Cardiac muscle cell (in vitro differentiated cells and primary cell): ENCODE measurements at regions not wholly inside any gene's neighbourhood (a gene's known extent, or its start where the extent isn't known, plus 50 kb on each side); places are given as distances from the start of the nearest gene placed in this dataset.

ENCODE experiments used
- DNase-seq, 2 donors: peaks; one replicate each; pipeline versions ENCODE4 v3.0.0 to v3.0.0-alpha.2; 2010 to 2017; ENCODE audit warnings: low read depth in 1 of 2, low spot score in 1 of 2
- H3K27ac ChIP-seq: fragments of 200-600 bp; sonication (generic); 2 replicates; pipeline ENCODE4 v1.5.1; 2016
- H3K27me3 ChIP-seq: fragments of 200-600 bp; sonication (generic); 2 replicates; pipeline ENCODE4 v1.6.0; 2016; ENCODE audit warnings: control low read depth
- H3K36me3 ChIP-seq: fragments of 200-600 bp; sonication (generic); 2 replicates; pipeline ENCODE4 v1.5.1; 2016; ENCODE audit warnings: control low read depth
- H3K4me1 ChIP-seq: fragments of 200-600 bp; sonication (generic); 2 replicates; pipeline ENCODE4 v1.8.1; 2017; ENCODE audit warnings: low read depth, mild to moderate bottlenecking, mixed run types
- H3K4me3 ChIP-seq: fragments of 200-600 bp; sonication (generic); 2 replicates; pipeline ENCODE4 v1.5.1; 2016; ENCODE audit warnings: mild to moderate bottlenecking
- H3K9me3 ChIP-seq: fragments of 200-600 bp; sonication (generic); 2 replicates; pipeline ENCODE4 v1.5.1; 2017; ENCODE audit warnings: low read depth, mild to moderate bottlenecking, control low read depth
- CTCF ChIP-seq: IDR thresholded peaks from 2 replicates; pipeline ENCODE4 v1.5.1; 2012; ENCODE audit warnings: low read depth, mild to moderate bottlenecking, low read length

GRCh38 chr18:27467073-27467472 lies 282.0 kb upstream of the CHST9 start:
- DNase-seq: no peak
- H3K4me1 ChIP-seq: no peaks in the 10 kb centered on the region
- TF ChIP-seq CTCF: no peak
- H3K27ac ChIP-seq: no peak overlapping the region
- H3K9me3 ChIP-seq: no peaks in the 10 kb centered on the region
- H3K4me3 ChIP-seq: no peak overlapping the region
- no peaks in the 10 kb centered on the region for H3K36me3 ChIP-seq
- peaks cover 4% of the 10 kb centered on the region for H3K27me3 ChIP-seq

- TF ChIP-seq CTCF: no peak
- no peaks in the 10 kb centered on the region for H3K27me3 ChIP-seq
- no peak for DNase-seq
Observed at GRCh38 chr18:27461957-27462356, 276.8 kb upstream of the CHST9 start.

GRCh38 chr18:27449104-27449503 lies 264.0 kb upstream of the CHST9 start:
- H3K4me1 ChIP-seq: no peaks in the 10 kb centered on the region
- no peaks in the 10 kb centered on the region for H3K9me3 ChIP-seq
- no peak for DNase-seq
- H3K27me3 ChIP-seq: no peaks in the 10 kb centered on the region
- no peak for TF ChIP-seq CTCF
- H3K27ac ChIP-seq: no peak overlapping the region
- no peaks in the 10 kb centered on the region for H3K36me3 ChIP-seq
- no peak overlapping the region for H3K4me3 ChIP-seq

More at GRCh38 chr18:27461957-27462356, 276.8 kb upstream of the CHST9 start:
- no peaks in the 10 kb centered on the region for H3K36me3 ChIP-seq
- H3K4me1 ChIP-seq: no peaks in the 10 kb centered on the region
- no peaks in the 10 kb centered on the region for H3K9me3 ChIP-seq
- H3K27ac ChIP-seq: no peak overlapping the region
- H3K4me3 ChIP-seq: no peak overlapping the region

- DNase-seq: no peak
- H3K27ac ChIP-seq: no peak overlapping the region
- no peaks in the 10 kb centered on the region for H3K27me3 ChIP-seq
- no peaks in the 10 kb centered on the region for H3K4me1 ChIP-seq
- no peak overlapping the region for H3K4me3 ChIP-seq
- no peaks in the 10 kb centered on the region for H3K9me3 ChIP-seq
- TF ChIP-seq CTCF: no peak
- H3K36me3 ChIP-seq: no peaks in the 10 kb centered on the region
Observed at GRCh38 chr18:27447930-27448329, 262.8 kb upstream of the CHST9 start.

GRCh38 chr18:27447451-27447881 lies 262.4 kb upstream of the CHST9 start:
- Histone ChIP-seq H3K27me3 (no peaks in the 10 kb centered on the region), H3K9me3 (no peaks in the 10 kb centered on the region), H3K27ac (no peak overlapping the region), H3K4me1 (no peaks in the 10 kb centered on the region), H3K36me3 (no peaks in the 10 kb centered on the region), H3K4me3 (no peak overlapping the region)
- TF ChIP-seq CTCF: no peak
- no peak for DNase-seq

GRCh38 chr18:27430595-27430994 lies 245.5 kb upstream of the CHST9 start:
- no peaks in the 10 kb centered on the region for H3K4me1 ChIP-seq
- H3K36me3 ChIP-seq: no peaks in the 10 kb centered on the region
- H3K4me3 ChIP-seq: no peak overlapping the region
- TF ChIP-seq CTCF: no peak
- H3K27ac ChIP-seq: no peak overlapping the region
- no peaks in the 10 kb centered on the region for H3K9me3 ChIP-seq
- no peaks in the 10 kb centered on the region for H3K27me3 ChIP-seq
- DNase-seq: no peak
